ENCODE measurements at regions not wholly inside any gene's neighbourhood (a gene's known extent, or its start where the extent isn't known, plus 50 kb on each side); places are given as distances from the start of the nearest gene placed in this dataset.

- TF ChIP-seq ZKSCAN5 (CRISPR knock-in tag; IDR thresholded peaks at IDR 0.05), result no peak
- TF ChIP-seq ZNF670 (CRISPR knock-in tag; IDR thresholded peaks at IDR 0.05; ENCODE audit: borderline replicate concordance), result no peak
- TF ChIP-seq HOXD1 (CRISPR knock-in tag; IDR thresholded peaks at IDR 0.05), result no peak
- H3K9me3 ChIP-seq (ENCODE audit: low read length), result no peaks in the 10 kb centered on the region
- DNase-seq (ENCODE audit: low spot score) (no peak), ATAC-seq (no peak), FAIRE-seq (no peak)
- 41% methylated on average over 14 of the region's 14 CpGs for WGBS (ENCODE audit: low lambda C conversion rate)
- no TSS peak for BruUV-seq (replicated peaks)
- H3K36me3 ChIP-seq (replicated peaks in 1 of 2; ENCODE audit: control insufficient read depth in 1 of 2, insufficient read depth in 2 of 2, low read length in 2 of 2), result no peaks in the 10 kb centered on the region
- H3K27me3 ChIP-seq (ENCODE audit: control insufficient read depth in 1 of 2, insufficient read depth in 2 of 2, low read length in 2 of 2), result no peaks in the 10 kb centered on the region
- no peak overlapping the region for H3K27ac ChIP-seq (ENCODE audit: extremely low read length, insufficient read depth, low read length)
- H3K4me3 ChIP-seq (replicated peaks in 1 of 3; ENCODE audit: insufficient read depth in 1 of 3, low read depth in 2 of 3, low read length in 3 of 3), result no peak overlapping the region
- intact Hi-C loops (cut with micrococcal nuclease; ENCODE audit: unreplicated experiment) (no loop called here), in situ Hi-C loops (cut with HindIII; ENCODE audit: extremely low pct_ligation_motif_present, low pct_unique_long_range_greater_than_20kb) (no loop called here)
- H2AFZ ChIP-seq (ENCODE audit: low read length), result no peak overlapping the region
- no peak overlapping the region for H3K4me2 ChIP-seq (ENCODE audit: low read depth, low read length)
- POLR2A ChIA-PET, result no interaction called here
- no peaks in the 10 kb centered on the region for H3K4me1 ChIP-seq (ENCODE audit: insufficient read depth, low read length)
- H3K9ac ChIP-seq (ENCODE audit: insufficient read depth, low read depth, low read length), result no peak overlapping the region
- H3K79me2 ChIP-seq (ENCODE audit: insufficient read depth, low read length), result no peaks in the 10 kb centered on the region
- no peaks in the 10 kb centered on the region for H4K20me1 ChIP-seq (ENCODE audit: insufficient read depth, low read length)
- CTCF ChIA-PET (ENCODE audit: low intra/inter-chr PET ratio, low total read pairs), result no interaction called here
Measured at GRCh38 chr12:59020073-59020946, 100.0 kb upstream of the LRIG3 start.

GRCh38 chr12:59014885-59015284 lies 94.6 kb upstream of the LRIG3 start:
- no peaks in the 10 kb centered on the region for H3K79me2 ChIP-seq (ENCODE audit: insufficient read depth, low read length)
- H3K4me1 ChIP-seq (ENCODE audit: insufficient read depth, low read length), result no peaks in the 10 kb centered on the region
- FAIRE-seq (no peak), DNase-seq (ENCODE audit: low spot score) (no peak), ATAC-seq (no peak)
- H3K4me2 ChIP-seq (ENCODE audit: low read depth, low read length), result no peak overlapping the region
- no peaks in the 10 kb centered on the region for H3K36me3 ChIP-seq (replicated peaks in 1 of 2; ENCODE audit: control insufficient read depth in 1 of 2, insufficient read depth in 2 of 2, low read length in 2 of 2)
- H3K4me3 ChIP-seq (replicated peaks in 1 of 3; ENCODE audit: insufficient read depth in 1 of 3, low read depth in 2 of 3, low read length in 3 of 3), result no peak overlapping the region
- no peak overlapping the region for H3K9ac ChIP-seq (ENCODE audit: insufficient read depth, low read depth, low read length)
- intact Hi-C loops (cut with micrococcal nuclease; ENCODE audit: unreplicated experiment), result no loop called here
- CTCF ChIA-PET (ENCODE audit: low intra/inter-chr PET ratio, low total read pairs), result no interaction called here
- no peak overlapping the region for H3K27ac ChIP-seq (ENCODE audit: extremely low read length, insufficient read depth, low read length)
- no peaks in the 10 kb centered on the region for H3K9me3 ChIP-seq (ENCODE audit: low read length)
- no TSS peak for BruUV-seq (replicated peaks)
- 40% methylated on average over 1 of the region's 1 CpG for WGBS (ENCODE audit: low lambda C conversion rate)
- POLR2A ChIA-PET, result no interaction called here
- H2AFZ ChIP-seq (ENCODE audit: low read length), result no peak overlapping the region
- H4K20me1 ChIP-seq (ENCODE audit: insufficient read depth, low read length), result no peaks in the 10 kb centered on the region
- no peaks in the 10 kb centered on the region for H3K27me3 ChIP-seq (ENCODE audit: control insufficient read depth in 1 of 2, insufficient read depth in 2 of 2, low read length in 2 of 2)
- in situ Hi-C loops (cut with HindIII; ENCODE audit: extremely low pct_ligation_motif_present, low pct_unique_long_range_greater_than_20kb), result no loop called here
- TF ChIP-seq FOXJ3 (CRISPR knock-in tag; IDR thresholded peaks at IDR 0.05; ENCODE audit: borderline replicate concordance) (no peak), ZKSCAN1 (IDR thresholded peaks at IDR 0.05; ENCODE audit: low read length) (no peak), ZNF770 (CRISPR knock-in tag; IDR thresholded peaks at IDR 0.05) (no peak), PREB (CRISPR knock-in tag; IDR thresholded peaks at IDR 0.05) (no peak), ZNF616 (CRISPR knock-in tag; IDR thresholded peaks at IDR 0.05; ENCODE audit: low read depth) (no peak), SKIL (CRISPR knock-in tag; IDR thresholded peaks at IDR 0.05; ENCODE audit: borderline replicate concordance) (no peak), POGK (CRISPR knock-in tag; conservative IDR thresholded peaks at IDR 0.05) (no peak)

All from HepG2 (cell line).